Activated CD4-positive, CD25-positive, alpha-beta regulatory T cell treated with anti-CD3 and anti-CD28 coated beads, Interleukin-2, amount 50 U/mL, for 72 hours (primary cell): ENCODE measurements at regions not wholly inside any gene's neighbourhood (a gene's known extent, or its start where the extent isn't known, plus 50 kb on each side); places are given as distances from the start of the nearest gene placed in this dataset.

Experiments
- DNase-seq: peaks from one replicate; pipeline ENCODE4 v3.0.0; 2021

- DNase-seq, result no peak
These were observed 1493.0 kb downstream of the AACS start for GRCh38 chr12:126558219-126558618.

DNA sequence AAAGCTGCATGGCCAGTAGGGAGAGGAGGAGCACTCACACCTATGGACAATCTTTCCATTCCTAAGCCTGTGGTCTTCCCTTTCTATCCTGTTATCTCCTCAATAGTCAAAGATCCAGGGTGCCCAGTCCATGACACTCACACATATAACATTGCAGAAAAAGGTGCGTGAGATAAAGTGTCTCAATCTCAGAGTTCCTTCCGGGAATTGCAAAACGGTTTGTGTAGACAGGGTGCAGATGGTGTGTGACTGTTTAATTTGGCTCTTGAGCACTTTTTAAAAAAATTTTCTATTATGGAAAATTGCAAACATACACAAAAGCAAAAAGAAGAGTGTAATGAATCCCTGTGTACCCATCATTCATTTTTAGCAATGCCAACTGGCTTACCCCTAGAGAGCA, 1493.6 kb downstream of the AACS start:
- no peak for DNase-seq

DNA sequence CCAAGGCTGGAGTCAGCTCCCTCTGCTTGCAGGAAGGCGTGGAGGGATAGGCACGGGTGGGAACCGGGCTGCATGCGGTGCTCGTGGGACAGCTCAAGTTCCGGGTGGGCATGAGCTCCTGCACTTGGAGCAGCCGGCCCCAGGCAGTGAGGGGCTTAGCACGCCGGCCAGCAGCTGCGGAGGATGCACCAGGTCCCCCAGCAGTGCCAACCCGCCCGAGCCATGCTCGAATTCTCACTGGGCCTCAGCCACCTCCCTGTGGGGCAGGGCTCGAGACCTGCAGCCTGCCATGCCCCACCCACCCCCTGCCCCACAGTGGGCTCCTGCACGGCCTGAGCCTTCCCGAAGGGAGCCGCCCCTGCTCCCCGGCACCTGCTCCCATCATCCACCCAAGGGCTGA, 1501.8 kb downstream of the AACS start:
- no peak for DNase-seq

GRCh38 chr12:126569706-126570105, 1504.5 kb downstream of the AACS start:
- no peak for DNase-seq

DNA sequence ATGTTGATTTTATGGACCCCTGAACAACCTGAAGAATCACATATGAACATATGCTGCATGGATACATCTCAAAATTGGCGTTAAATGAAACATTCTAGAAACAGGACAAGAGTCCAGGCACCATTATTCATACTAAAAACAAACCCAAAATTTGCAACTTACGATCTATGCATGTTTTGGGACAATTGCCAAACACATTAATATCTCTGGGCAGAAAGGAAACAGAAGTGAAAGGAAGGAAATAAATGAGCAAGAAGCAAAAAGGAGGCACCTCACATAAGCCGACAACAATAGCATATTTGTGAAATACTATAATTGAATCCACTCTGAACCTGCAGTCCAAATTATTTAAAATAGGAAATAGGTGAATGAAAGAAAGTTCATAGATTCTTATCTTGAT, 1505.3 kb downstream of the AACS start:
- no peak for DNase-seq

GRCh38 chr12:126572170-126572569, 1506.9 kb downstream of the AACS start:
- no peak for DNase-seq

GRCh38 chr12:126581655-126582054, 1516.4 kb downstream of the AACS start:
- DNase-seq, result no peak

GRCh38 chr12:126582231-126582630, 1517.0 kb downstream of the AACS start:
- DNase-seq, result no peak

- no peak for DNase-seq
These were observed 1523.5 kb downstream of the AACS start for GRCh38 chr12:126588586-126589249.

GRCh38 chr12:126591533-126591932, 1526.3 kb downstream of the AACS start:
- DNase-seq, result no peak

- DNase-seq, result no peak
These were observed 1536.2 kb downstream of the AACS start for GRCh38 chr12:126601184-126602170.

GRCh38 chr12:126602612-126603011, 1537.4 kb downstream of the AACS start:
- DNase-seq, result no peak

DNA sequence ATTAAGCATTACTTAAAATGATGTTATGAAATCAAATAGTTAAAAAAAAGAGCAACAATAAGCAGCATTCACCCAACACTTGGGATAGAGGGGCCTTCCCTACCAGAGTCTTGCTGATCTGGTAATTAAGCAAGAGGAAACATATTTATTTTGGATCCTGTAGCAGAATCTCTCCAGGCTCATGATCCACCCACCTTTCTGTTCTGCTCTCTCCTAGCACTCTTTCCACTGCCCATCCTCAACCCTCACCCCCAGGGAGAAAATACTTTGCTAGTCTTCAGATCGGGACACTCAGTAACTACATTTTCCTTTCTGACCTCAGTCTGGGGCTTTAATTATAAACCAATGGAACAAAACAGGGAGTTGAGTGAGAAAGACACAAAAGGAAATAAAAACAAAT, 1541.9 kb downstream of the AACS start:
- no peak for DNase-seq

- DNase-seq, result no peak
These were observed 1542.6 kb downstream of the AACS start for GRCh38 chr12:126607867-126608266.

- no peak for DNase-seq
These were observed 1543.5 kb downstream of the AACS start for GRCh38 chr12:126608607-126609175.

GRCh38 chr12:126616441-126616840, 1551.2 kb downstream of the AACS start:
- no peak for DNase-seq

- DNase-seq, result no peak
These were observed 1552.1 kb downstream of the AACS start for GRCh38 chr12:126617312-126617711.

DNA sequence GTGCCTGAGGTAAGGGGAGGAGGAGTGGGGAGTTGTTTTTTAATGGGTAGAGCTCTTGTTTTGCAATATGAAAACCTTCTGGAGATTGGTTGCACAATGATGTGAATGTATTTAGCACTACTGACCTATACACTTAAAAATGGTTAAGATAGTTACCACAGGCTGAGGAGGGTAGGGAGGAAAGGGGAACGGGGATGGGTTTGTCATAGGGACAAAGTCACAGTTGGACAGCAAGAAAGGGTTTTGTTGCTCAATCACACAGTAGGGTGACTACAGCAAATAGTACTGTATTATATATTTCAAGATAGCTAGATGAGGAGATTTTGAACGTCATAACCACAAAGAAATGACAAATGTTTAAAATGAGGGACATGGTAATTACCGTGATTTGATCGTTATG, 1562.4 kb downstream of the AACS start:
- DNase-seq, result no peak

DNA sequence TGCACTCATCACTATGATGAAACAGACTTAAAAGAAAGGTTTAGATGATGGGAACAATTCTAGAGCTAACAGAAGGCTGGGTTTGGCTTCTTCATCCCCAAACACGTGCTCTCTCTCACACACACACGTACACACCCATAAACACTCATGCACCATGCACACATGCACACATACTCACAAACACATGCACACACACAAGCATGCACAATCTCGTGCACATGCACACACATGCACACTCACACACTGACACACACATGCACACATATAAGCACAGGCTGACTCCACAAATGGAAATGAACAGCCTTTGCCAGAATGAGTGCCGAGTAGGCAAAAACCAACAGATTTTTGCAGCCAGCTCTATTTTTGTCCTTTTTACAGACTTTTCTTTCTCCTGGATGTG, 1571.6 kb downstream of the AACS start:
- DNase-seq, result no peak

GRCh38 chr12:126644236-126645020, 1579.2 kb downstream of the AACS start:
- DNase-seq, result no peak

GRCh38 chr12:126648074-126648473, 1582.8 kb downstream of the AACS start:
- no peak for DNase-seq

DNA sequence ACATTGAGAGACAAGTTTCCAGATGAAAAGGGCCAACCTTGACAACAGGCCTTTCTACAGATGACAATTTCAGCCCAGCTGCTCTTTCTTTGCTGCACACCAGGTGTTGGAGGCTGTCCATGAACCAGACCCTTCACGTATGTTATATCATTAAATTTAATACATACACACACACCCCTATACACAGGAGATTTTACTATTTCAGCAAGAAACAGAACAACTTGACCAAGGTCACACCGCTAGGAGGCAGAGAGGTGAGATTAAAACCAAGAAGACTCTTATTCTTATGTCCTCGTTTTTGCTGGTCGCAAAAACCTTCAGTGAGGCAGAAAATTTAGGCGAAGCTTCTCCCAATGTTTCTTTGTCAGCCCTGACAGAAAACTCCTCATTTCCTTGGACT, 1585.9 kb downstream of the AACS start:
- no peak for DNase-seq
